Suppressor macrophage treated with lipopolysaccharide for 4 hours (primary cell): ENCODE measurements at regions not wholly inside any gene's neighbourhood (a gene's known extent, or its start where the extent isn't known, plus 50 kb on each side); places are given as distances from the start of the nearest gene placed in this dataset.

Experiments
- DNase-seq: peaks from one replicate; pipeline ENCODE4 v3.0.0-alpha.2; 2020

DNA sequence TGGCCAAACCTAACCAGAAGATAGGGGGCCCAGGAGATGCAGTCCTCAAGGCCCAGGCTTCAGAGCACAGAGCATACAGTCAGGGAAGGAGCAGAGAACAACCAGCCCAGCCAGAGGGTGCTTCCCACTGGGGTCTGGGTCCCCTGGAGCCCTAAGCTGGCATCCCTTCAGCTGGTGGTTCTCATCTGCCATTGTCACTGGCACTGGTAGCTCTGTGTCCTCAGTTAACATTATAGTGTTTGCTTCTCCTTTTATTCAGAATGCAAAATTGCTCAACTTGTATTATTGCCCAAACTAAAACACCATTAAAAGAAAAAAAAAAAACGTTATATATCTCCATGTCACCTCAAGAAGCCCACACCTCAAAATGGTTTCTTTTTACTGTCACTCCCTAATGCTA, 219.2 kb downstream of the ENC1 start:
- DNase-seq = peak; percentile 19

GRCh38 chr5:74420947-74421346, 219.6 kb downstream of the ENC1 start:
- DNase-seq = no peak

GRCh38 chr5:74420220-74420619, 220.3 kb downstream of the ENC1 start:
- DNase-seq = no peak

GRCh38 chr5:74419468-74419867, 221.1 kb downstream of the ENC1 start:
- no peak for DNase-seq

DNA sequence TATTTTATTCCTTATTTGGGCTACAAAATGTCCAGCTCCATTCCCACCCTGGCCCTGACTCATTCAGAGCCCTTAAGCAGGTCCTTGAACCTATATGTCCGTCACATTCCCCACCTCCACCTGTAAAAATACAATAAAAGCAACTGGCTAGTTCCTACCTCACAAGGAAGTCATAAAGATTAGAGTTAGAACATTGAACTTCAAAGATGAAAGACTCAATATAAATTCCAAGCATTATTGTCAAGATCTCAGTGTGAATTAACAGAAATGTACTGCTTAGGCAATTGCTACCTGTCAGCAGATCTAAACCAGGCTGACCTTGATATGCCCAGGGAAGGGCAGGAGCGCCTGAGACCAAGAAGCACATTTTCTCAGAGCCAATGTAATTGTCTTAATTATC, 221.8 kb downstream of the ENC1 start:
- no peak for DNase-seq

GRCh38 chr5:74418261-74418660, 222.3 kb downstream of the ENC1 start:
- no peak for DNase-seq

GRCh38 chr5:74415695-74416102, 224.8 kb downstream of the ENC1 start:
- DNase-seq = no peak

- no peak for DNase-seq
These were observed 226.3 kb downstream of the ENC1 start for GRCh38 chr5:74414228-74414627.

DNA sequence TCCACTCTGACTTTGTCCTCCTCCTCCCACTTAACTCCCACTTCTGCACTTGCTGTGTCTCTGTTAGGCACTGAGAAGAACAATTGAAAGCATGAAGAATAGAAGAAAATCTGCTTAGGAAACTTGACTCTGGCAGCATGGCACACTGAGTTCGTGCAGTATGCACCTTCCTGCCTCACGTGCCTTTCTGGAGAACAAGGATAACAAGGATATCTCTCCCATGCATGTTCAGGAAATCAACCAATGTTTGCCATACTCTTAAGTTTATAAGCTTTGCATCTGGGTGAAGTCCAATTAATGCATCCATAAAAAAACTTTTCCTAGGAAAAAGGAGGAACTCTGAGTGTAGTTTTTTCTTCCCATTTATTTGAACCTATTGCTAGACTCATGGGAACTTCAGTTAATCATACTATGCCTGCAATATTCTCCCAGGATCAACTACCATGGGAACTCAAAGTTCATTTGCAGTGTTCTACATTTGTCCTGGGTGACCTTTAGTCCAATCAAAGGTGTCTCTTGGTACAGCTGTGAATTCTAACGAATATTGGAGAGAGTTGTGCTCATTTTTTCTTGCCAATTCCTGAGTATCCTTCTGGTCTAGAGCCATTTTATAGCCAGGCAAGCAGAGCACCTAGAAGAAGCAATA, 227.0 kb downstream of the ENC1 start:
- no peak for DNase-seq

GRCh38 chr5:74412066-74412465, 228.5 kb downstream of the ENC1 start:
- no peak for DNase-seq

GRCh38 chr5:74409712-74410111, 230.8 kb downstream of the ENC1 start:
- DNase-seq = no peak

DNA sequence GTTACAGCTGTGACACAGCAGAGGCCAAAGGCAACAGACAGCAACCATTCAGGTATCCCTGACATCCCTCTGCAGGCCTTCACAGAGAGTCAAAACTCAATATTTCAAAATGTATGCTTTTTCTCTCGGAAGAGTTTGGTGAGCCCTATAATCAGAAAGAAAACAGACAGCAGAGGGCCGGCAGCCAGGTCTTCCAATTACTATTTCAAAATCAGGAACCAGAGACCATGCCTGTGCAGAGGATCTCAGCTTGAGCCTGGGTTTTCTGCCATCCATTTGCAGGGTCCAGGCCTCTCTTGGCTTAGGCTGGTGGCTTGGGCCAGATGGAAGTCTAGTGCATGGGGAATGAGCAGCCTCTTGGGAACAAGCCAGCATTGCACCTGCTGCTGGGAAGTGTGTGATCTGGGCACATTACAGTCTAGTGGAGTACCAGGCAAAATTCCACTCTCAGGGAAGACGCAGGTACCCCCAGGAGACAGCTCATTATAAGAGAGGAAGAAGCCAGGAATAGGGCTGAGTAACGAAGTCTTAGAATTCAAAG, 231.3 kb downstream of the ENC1 start:
- no peak for DNase-seq

DNA sequence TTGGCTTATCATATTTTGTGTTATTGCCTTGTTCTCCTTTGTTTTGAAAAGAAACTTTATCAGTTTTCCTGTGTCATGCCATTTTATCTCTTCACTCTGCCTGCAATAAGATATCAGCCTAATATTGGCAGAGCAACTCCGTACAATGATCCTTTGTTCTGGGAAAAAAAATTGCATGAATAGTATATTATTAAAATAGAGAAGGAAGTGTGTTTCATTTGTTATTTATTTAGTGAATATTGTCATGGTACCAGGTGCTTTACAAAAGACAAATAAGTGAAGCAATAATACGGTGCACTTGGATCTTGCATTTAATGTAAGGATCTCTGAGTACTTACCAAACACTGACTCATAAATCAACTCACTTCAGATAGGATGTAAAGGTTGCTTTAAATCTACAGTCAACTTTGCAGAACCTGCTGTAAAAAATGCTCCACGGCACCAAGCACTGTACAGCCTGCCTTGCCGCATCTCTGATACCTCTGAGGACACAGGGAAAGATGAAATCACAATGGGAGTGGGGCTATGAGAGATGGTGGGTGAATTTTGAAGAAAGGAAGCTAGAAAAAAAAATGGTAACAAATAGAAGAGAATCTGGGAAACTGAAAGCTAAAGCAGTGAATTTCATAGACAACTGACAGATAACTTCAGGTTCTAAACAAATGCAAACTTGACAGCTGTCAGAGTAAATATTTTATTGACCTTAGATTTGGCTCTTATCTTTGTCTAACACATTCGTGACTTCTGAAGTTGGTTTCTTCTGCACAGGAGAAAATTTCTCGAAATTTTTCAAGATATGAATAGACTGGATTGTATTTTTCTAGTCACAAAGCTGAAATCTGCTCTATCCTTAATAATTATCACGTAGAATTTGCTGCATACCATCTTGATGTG, 232.1 kb downstream of the ENC1 start:
- DNase-seq = no peak

- no peak for DNase-seq
These were observed 232.8 kb downstream of the ENC1 start for GRCh38 chr5:74407701-74408100.

DNA sequence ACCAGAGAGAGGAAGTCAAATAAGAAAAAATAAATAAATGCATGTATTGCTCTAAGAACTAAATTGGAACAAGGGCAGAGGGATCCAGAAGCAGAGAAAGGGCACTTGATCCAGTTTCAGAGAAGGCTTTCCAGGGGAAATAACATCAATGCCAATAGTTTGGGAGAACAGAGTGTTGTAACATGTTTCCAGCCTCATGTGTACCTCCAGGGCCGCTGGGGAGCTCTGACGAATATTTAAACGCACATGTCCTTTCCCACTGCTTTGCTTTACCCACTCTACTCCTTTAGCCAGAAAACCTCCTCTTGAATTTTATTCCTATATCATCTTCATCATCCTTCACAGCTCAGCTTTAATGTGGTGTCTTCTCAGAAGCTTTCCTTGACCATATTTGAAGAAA, 233.7 kb downstream of the ENC1 start:
- no peak for DNase-seq

DNA sequence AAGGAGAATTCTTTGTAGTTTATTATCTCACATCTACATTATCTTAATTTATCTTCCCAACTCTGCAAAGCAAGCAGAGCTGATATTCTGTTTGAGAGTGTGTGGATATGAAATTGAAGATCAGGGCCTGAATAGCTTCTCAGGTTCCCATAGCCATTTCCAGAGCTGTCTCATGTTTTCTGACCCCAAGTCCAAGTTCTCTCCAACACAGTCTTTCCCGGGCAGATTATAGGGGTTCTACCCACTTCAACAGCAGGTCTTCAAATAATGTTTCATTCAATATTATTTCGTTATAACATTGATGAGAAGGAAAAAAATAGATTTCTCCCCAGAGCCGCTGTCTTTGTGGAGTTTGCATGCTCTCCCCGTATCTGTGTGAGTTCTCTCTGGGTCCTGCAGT, 234.9 kb downstream of the ENC1 start:
- DNase-seq = no peak

DNA sequence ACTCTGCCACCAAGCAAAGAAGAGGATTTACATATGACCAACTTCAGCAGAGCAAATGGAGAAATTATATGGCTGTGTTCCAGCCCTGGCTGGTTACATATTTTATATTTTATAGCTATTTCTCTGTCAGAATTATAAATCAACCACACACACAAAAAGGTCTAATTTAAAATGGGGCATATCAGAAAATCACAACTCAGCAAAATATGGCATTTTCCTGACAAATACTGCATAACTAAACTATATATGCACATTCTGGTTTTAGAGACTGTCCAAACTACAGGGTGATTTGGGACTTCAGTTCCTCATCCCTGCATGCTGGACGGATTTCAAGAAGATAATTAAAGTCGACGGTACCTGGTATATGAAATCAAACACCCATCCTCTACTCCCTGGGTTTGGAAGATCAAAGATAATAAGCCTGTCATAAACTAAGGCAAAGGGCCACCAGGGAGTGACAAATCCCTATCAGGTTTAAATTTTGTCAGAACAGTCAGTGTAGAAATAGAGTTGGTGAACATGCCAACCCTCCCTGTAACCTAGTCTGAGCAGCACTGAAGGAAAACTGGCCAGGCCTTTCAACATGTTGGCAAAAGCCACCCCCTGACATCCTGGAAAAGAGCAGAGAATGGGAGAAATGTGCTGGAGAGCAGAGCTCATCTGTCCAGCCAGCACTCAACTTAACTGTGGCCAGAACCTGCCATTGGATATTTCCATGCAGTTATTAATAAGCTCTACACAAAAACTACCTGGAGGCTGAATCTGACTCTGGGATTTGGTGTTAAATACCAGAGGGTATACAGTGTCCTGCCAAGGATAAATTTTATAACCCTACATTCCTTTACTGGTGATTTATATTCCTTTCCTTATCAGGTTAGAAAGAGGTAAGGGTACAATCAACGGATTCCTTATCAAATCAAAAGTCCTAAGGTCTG, 235.7 kb downstream of the ENC1 start:
- no peak for DNase-seq

GRCh38 chr5:74403771-74404170, 236.8 kb downstream of the ENC1 start:
- DNase-seq = no peak

- DNase-seq = peak; percentile 67
These were observed 238.0 kb downstream of the ENC1 start for GRCh38 chr5:74402553-74402952.

DNA sequence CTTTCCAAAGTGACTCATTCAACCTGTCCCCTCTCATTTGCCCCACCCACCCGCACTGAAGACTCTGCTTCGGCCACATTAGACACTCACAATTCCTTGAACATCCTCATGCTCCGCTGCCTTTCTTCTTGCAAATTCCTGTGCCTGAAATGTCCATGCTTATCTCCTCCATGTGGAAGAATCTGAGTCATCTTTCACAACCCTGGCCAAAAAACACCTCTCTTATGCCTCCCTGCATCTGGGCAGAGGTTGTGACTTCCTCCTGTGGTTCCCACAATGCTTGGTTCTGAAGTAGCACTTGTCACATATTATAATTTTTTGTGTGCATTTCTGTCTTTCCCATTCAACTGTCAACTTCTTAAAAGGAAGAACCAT, 238.6 kb downstream of the ENC1 start:
- DNase-seq = no peak

GRCh38 chr5:74401281-74401945, 239.1 kb downstream of the ENC1 start:
- peak; percentile 66 for DNase-seq

GRCh38 chr5:74400067-74400466, 240.5 kb downstream of the ENC1 start:
- DNase-seq = peak; percentile 14
